Pancreas (tissue), 10 donors: ENCODE measurements at regions not wholly inside any gene's neighbourhood (a gene's known extent, or its start where the extent isn't known, plus 50 kb on each side); places are given as distances from the start of the nearest gene placed in this dataset.

Experiments
- ATAC-seq, 4 donors: fragments of 200-7000 bp; cut with Tn5 transposase; one replicate each; pipeline versions ENCODE4 v1.8.0 to v1.9.1; 2020; ENCODE audit warnings: mild to moderate bottlenecking in 4 of 4, moderate library complexity in 4 of 4
- DNase-seq, 6 donors: peaks; one replicate each; pipeline ENCODE4 v3.0.0-alpha.2; 2020
- FAIRE-seq: peaks from 2 replicates; lab custom pipeline; 2012; peaks lifted over from hg19 to GRCh38; lab: Jason Lieb, UNC
- H3K27ac ChIP-seq, 4 donors: fragments of 200-600 bp; sonication (generic); 1 replicate in 3 of 4; 2 replicates in 1 of 4; pipeline versions ENCODE4 v1.5.0 to v1.8.0; 2020
- H3K27me3 ChIP-seq, 4 donors: fragments of 200-600 bp; one replicate each; pipeline ENCODE4 v1.8.0; 2021
- H3K36me3 ChIP-seq, 3 donors: fragments of 200-600 bp; sonication (generic) in 1 of 3; one replicate each; pipeline versions ENCODE4 v1.5.0 to v1.8.0; 2020 to 2021
- H3K4me1 ChIP-seq, 3 donors: fragments of 200-600 bp; one replicate each; pipeline ENCODE4 v1.8.0; 2021
- H3K4me3 ChIP-seq, 4 donors: fragments of 200-600 bp; sonication (generic) in 2 of 4; one replicate each; pipeline versions ENCODE4 v1.5.0 to v1.8.0; 2020 to 2021
- H3K9me3 ChIP-seq, 4 donors: fragments of 200-600 bp; one replicate each; pipeline ENCODE4 v1.8.0; 2021
- WGBS, 2 donors: extraction: QIAGEN DNeasy Blood & Tissue Kit; methylation state at CpG; one replicate each; pipeline ENCODE4 v1.1.7; 2013; 5-methylcytosine and 5-hydroxymethylcytosine counted together
- intact Hi-C, 3 donors: fragments of 100-400 bp; cut with DNase I; formaldehyde crosslinking; loops; one replicate each; pipeline versions ENCODE4 v1.11.1 to v1.14.2; 2022
- TF ChIP-seq, protein P1 (sequence below), 4 donors: fragments of 200-600 bp; sonication (generic) in 3 of 4; IDR thresholded peaks; one replicate each; pipeline versions ENCODE4 v1.5.0 to v1.8.0; 2021; ENCODE audit warnings: antibody characterized with exemption in 4 of 4
- donor health status: healthy with polysubstance abuse.
- donor health status: DM: no; HTN: no; CAD: no; lungs with moderate emphysema.
- donor health status: DM: no; HTN: no; CAD: no.
- donor health status: control.
- donor health status: control.
- donor health status: Bipolar disorder and iron deficiency.
- donor health status: DM: yes; HTN: yes; CAD: no.
- donor health status: DM: no; HTN: no; CAD: no.
- donor health status: DM: no; HTN: no; CAD: no.
- donor health status: DM: yes; HTN: yes; CAD: no.

DNA sequence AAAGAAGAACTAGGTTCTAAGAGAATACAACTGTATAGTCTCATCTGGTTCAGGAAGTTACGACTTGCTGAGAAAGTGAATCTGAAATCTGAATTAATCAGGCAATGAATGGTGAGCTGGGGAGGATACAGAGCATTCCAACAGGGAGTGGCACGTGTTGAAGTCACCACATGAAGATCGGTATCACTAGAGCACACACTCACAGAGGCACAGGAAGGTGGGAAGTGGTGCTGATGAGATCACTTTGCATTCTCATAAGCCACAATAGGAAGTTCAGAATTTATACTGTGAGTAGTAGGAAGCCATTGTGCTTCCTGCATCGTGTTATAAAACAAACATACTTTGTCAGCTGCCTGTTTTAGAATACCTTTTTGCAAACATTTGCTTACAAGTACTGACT is 615.0 kb upstream of the DDX18 start:
- H3K9me3 ChIP-seq = no peaks in the 10 kb centered on the region
- 58 to 67% methylated on average over 4 of the region's 4 CpGs for WGBS, 2 donors
- FAIRE-seq (no peak), ATAC-seq (no peak), DNase-seq (no peak)
- TF ChIP-seq, protein P1, sequence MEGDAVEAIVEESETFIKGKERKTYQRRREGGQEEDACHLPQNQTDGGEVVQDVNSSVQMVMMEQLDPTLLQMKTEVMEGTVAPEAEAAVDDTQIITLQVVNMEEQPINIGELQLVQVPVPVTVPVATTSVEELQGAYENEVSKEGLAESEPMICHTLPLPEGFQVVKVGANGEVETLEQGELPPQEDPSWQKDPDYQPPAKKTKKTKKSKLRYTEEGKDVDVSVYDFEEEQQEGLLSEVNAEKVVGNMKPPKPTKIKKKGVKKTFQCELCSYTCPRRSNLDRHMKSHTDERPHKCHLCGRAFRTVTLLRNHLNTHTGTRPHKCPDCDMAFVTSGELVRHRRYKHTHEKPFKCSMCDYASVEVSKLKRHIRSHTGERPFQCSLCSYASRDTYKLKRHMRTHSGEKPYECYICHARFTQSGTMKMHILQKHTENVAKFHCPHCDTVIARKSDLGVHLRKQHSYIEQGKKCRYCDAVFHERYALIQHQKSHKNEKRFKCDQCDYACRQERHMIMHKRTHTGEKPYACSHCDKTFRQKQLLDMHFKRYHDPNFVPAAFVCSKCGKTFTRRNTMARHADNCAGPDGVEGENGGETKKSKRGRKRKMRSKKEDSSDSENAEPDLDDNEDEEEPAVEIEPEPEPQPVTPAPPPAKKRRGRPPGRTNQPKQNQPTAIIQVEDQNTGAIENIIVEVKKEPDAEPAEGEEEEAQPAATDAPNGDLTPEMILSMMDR (IDR thresholded peaks at IDR 0.05) = no peak
- intact Hi-C loops = no loop called here
- H3K4me1 ChIP-seq = no peaks in the 10 kb centered on the region
- no peak overlapping the region for H3K4me3 ChIP-seq
- no peaks in the 10 kb centered on the region for H3K27me3 ChIP-seq
- no peaks in the 10 kb centered on the region for H3K36me3 ChIP-seq
- no peak overlapping the region for H3K27ac ChIP-seq

DNA sequence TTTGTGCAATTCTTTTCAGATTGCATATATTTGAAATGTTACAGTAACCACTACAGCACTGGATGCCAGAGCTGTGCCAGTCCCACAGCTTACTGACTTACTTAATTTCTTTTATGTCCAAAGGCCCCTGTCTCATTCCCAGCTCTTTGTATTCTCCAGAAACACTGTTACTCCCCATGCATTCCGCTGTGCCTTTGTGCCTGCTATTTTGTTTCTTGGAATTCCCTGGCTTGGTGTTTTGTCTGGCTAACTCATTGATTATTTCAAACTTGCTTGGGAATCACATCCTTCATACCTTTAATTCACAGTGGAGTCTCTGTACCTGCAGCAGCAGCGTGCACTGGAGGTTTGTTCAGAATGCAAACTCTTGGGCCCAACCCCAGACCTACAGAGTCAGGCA is 601.9 kb upstream of the DDX18 start:
- H3K36me3 ChIP-seq = no peaks in the 10 kb centered on the region
- no peak for DNase-seq
- intact Hi-C loops = no loop called here
- H3K9me3 ChIP-seq = no peaks in the 10 kb centered on the region
- no peaks in the 10 kb centered on the region for H3K4me1 ChIP-seq
- TF ChIP-seq, protein P1 (IDR thresholded peaks at IDR 0.05) = no peak
- no peak overlapping the region for H3K4me3 ChIP-seq
- H3K27ac ChIP-seq = no peak overlapping the region
- no peak for FAIRE-seq
- WGBS, 2 donors = 58 to 72% methylated on average over 2 of the region's 2 CpGs
- no peaks in the 10 kb centered on the region for H3K27me3 ChIP-seq
- no peak for ATAC-seq

DNA sequence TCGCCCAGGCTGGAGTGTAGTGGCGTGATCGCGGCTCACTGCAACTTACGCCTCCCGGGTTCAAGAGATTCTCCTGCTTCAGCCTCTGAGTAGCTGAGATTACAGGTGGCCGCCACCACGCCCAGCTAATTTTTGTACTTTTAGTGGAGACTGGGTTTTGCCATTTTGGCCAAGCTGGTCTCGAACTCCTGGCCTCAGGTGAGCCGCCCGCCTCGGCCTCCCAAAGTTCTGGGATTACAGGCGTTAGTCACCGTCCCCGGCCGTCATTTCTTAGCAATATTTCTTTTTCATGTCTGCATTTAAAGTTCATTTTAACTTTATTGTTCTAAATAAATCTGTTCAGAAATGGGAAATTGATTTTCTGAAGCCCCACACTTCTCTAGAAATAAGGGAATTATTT is 597.3 kb upstream of the DDX18 start:
- WGBS, 2 donors = 81 to 86% methylated on average over 16 of the region's 16 CpGs
- Histone ChIP-seq H3K4me1 (no peaks in the 10 kb centered on the region), H3K27me3 (no peaks in the 10 kb centered on the region), H3K27ac (no peak overlapping the region), H3K4me3 (no peak overlapping the region), H3K9me3 (no peaks in the 10 kb centered on the region), H3K36me3 (no peaks in the 10 kb centered on the region)
- DNase-seq = peak in 1 of 6 donors; percentile 26
- no peak for ATAC-seq
- no peak for FAIRE-seq
- TF ChIP-seq, protein P1 (IDR thresholded peaks at IDR 0.05) = no peak
- intact Hi-C loops = no loop called here

DNA sequence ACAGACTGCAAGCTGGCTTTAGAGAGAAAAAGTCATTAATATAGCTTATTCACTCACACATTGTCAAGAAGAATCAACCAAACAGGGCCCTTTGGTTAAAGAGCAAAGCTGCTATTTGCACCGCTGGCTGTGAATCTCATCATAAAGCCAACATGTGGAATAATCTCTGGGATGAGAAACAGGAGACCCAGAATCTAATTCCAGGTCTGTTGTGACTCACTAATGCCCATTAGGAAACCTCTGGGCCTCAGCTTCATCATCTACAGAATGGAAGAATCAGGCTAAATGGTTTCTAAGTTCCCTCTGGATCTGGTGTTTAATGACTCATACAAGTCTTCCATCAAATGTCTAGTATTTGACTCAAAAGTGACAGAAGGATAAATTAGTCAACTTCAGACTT is 591.7 kb upstream of the DDX18 start:
- ATAC-seq = no peak
- FAIRE-seq = no peak

DNA sequence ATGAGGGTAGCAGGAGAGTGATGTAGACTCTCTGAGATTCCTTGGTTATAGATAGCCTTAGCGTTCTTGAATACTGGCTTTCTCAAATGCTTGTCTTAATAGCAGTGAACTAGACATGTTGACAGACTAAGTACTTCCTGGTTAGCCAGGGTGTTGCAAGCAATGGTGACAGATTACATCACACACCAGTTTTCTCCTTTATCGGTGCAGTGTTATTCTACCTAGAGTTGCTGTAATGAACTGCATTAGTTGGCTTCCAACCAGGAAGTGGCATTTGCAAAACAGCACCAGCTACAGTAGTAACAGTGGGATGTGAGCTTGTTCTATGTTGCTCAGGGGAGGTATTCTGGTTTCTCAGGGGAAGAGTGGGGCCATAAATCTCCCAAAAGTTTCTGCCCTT is 582.2 kb upstream of the DDX18 start:
- ATAC-seq (no peak), DNase-seq (no peak), FAIRE-seq (no peak)
- Histone ChIP-seq H3K4me3 (no peak overlapping the region), H3K9me3 (no peaks in the 10 kb centered on the region), H3K36me3 (no peaks in the 10 kb centered on the region), H3K4me1 (no peaks in the 10 kb centered on the region), H3K27ac (no peak overlapping the region), H3K27me3 (no peaks in the 10 kb centered on the region)
- intact Hi-C loops = no loop called here
- WGBS, 2 donors = 54 to 64% methylated on average over 2 of the region's 2 CpGs
- TF ChIP-seq, protein P1 (IDR thresholded peaks at IDR 0.05) = no peak

More for the DNA sequence above, 591.7 kb upstream of the DDX18 start:
- Histone ChIP-seq H3K27ac (no peak overlapping the region), H3K27me3 (no peaks in the 10 kb centered on the region), H3K36me3 (no peaks in the 10 kb centered on the region), H3K4me1 (no peaks in the 10 kb centered on the region), H3K9me3 (no peaks in the 10 kb centered on the region), H3K4me3 (no peak overlapping the region)
- intact Hi-C loops = no loop called here
- no peak for DNase-seq
- TF ChIP-seq, protein P1 (IDR thresholded peaks at IDR 0.05) = no peak
- 79 to 94% methylated on average over 1 of the region's 1 CpG for WGBS, 2 donors
